Right ventricle myocardium inferior (tissue), 1 donor: ENCODE measurements at regions not wholly inside any gene's neighbourhood (a gene's known extent, or its start where the extent isn't known, plus 50 kb on each side); places are given as distances from the start of the nearest gene placed in this dataset.

Source experiments
- ATAC-seq: fragments of 200-7000 bp; cut with Tn5 transposase; one replicate; pipeline ENCODE4 v1.9.1; 2020; ENCODE audit warnings: mild to moderate bottlenecking, moderate library complexity
- DNase-seq: peaks from one replicate; pipeline ENCODE4 v3.0.0; 2021; ENCODE audit errors: missing footprints
- intact Hi-C: fragments of 100-400 bp; cut with DNase I; formaldehyde crosslinking; loops from one replicate; pipeline ENCODE4 v1.11.0; 2022
- donor health status: DM: no; HTN: yes; CAD: no; lungs with severe emphysema.

DNA sequence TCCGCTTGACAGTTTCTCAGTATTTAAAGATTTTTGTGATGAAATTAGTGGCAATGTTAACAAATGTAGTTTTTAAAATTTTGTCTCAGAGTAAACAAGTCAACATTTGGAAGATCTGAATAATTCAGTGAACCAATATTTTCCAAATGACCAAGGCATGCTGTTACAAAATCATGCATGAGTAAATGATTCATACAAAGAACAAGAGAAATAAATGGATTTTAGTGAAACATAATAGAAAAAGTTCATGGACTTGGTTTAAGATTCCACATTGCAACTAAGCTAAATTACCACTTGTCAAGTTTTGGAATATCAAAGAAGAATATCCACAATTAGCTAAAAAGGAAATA lies 125.7 kb upstream of the SNX19 start:
- DNase-seq (no peak), ATAC-seq (no peak)
- intact Hi-C loops: no loop called here

DNA sequence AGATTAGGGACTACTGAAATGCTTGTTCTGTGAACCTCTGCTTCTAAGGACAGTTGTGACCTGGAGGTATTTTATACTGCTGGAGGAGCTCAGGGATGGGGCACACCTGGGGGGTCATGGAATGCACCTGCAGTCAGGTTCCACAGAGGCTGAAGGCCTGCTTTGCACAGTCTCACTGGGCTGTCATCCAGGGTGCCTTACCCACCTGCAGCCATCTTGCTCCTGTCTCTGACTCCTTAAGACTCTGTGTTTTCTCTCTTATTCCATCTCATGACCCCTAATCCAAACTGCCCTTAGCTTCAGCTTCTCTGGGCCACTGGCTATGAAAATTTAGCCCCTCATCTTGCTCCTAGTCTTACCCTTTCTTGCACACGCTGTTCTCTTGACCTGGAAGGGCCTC lies 127.0 kb upstream of the SNX19 start:
- no peak for DNase-seq
- no peak for ATAC-seq
- intact Hi-C loops: no loop called here

DNA sequence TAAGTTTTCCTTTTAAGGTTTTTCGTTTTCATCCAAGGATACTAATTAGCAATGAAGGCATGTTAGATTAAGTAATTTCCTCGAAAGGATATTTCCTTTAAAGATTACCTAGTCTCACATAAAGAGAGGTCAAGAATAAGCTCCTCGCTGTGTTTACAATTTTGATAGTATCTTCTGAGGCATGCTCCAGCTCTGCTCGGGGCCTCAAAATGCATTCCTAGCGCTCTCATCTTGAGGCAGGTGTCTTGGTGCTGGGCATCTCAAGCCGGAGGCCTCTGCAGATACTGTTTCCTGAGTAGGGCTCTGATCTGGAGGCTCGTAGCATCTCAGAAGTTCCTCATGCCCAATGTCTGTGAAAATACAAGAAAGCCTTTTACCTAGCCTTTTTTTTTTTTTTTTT lies 128.6 kb upstream of the SNX19 start:
- intact Hi-C loops: no loop called here
- no peak for DNase-seq
- no peak for ATAC-seq

DNA sequence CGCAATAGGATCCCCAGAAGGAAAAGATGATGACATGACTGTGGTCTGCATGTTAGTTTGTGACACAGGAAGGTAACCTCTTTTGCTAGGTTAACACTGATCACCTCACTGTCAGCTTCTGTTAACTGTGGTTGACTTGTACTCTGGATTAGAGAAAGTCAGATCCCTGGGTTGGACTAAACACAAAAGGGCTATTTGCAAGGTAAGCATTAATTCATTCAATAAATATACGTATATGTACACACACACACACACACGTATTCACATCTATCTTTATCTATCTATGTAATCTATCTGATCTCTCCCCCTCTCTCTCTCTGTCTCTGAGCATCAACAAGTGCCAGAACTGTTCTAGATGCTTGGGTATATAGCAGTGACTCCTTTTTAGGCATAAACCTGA lies 136.1 kb upstream of the SNX19 start:
- intact Hi-C loops: no loop called here
- ATAC-seq: no peak
- no peak for DNase-seq

DNA sequence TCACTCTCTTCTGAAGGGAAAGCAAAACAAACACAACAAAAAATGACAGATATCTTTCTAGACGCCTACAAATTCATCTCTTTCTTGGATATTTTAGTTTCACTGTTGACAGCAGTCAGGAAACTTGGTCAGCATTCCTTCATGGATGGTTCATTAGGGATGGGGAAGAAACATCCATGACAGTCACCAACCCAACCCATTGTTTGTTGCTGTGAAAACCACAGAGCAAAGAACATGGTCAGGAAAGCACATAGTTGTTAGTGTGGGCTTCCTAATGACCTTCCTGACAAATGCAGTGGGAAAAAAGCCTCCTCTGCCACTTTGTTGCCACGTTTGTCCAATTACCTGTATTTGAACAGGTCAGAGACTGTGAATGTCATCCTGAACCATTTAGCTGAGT lies 139.8 kb upstream of the SNX19 start:
- intact Hi-C loops: no loop called here
- ATAC-seq (no peak), DNase-seq (no peak)

DNA sequence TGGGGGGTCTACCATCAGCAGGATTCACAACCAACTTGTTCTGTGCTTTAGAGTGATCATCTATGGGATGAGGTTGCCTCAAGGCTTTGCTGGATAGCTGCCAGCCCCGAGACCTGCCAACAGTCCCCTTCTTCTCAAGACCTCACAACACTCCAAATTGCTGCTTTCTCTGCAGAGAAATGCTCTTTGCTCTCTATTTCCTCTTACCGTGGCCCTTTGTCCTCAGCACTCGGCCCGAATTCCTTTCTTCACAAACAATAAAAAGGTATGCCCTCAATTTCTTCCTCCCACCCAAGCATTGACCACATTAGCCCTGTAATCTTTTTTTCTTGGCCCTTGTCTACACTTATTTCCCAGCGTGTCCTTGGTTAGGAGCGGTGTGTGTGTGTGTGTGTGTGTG lies 147.4 kb upstream of the SNX19 start:
- intact Hi-C loops: loop anchor here (2.0 to 5.0 kb wide), 3 partner anchors 153 to 611 kb away; no protein-coding TSS in a partner anchor
- ATAC-seq (no peak), DNase-seq (no peak)

DNA sequence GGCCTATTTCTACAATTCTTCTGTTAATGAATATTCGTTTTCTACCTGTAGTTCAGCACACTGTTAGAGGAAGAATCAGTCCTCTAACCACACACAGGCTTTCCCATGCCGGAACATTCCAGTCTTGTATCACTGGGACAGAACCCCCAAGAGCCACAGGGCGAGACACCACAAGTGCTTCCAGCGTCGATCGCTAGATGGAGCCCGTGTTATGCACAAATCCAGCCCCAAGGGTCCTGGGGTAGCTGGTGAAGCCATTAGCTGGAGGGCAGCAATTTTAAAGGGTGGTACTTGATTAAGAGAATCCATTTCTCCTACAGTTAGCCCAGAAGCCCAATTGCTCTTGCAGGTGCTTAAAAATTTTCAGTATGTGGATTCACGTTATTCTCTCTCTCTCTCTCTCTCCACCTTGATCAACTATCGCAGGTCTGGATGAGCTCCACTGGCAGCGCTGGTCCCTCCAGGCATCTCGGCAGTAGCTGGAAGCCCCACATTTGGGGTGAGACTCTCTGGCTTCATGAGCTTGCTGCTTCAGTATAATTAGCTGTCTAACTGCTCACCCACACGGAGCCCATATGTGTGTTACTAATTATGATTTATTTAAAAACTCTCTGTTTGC lies 148.2 kb upstream of the SNX19 start:
- DNase-seq (no peak), ATAC-seq (no peak)
- intact Hi-C loops: loop anchor here (2.0 to 5.0 kb wide), 3 partner anchors 152 to 610 kb away; no protein-coding TSS in a partner anchor

DNA sequence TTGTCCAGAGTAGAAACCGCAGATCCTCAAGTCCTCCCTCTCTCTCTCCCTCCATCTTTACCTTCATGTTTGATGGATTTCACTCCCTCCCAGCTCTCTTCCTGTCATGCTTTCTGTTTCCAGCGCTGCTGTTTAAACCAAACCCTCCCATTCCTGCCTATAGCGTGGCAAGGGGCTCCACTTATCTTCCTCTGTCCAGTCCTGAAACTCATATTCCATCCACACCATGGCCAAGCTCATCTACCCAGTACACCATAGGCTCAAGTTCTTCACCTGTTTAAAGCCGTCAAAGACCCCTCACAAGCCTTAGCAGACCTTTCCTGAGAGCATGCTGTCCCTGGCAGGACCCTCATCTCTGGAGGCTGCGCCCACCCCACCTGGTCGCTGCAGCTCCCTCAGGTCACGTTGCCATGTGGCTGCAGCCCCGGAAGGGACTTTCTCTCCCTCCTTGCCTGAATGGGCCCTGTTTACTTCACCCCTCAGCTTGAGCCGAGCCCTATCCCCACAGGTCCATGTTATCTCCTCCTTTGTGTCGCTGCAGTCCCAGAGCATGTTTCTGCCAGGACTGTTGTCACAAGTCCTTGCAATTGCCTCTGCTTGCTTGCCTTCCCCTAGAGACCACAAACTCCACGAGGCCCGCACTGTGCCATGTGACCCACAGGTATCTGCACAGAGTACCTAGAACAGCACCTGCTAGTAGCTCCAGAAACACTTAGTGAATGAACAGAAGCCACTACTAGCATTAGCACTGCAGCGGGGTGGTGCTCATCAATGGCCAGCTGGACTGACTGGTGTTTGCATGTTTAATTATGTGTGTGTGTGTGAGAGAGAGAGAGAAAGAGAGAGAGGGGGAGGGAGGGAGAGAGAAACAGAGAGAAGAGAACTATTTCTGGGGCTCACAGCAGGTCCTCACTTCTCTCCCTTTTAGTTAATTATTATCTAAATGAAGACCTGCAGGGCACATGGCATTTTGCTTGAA lies 149.4 kb upstream of the SNX19 start:
- intact Hi-C loops: loop anchor here (2.0 to 5.0 kb wide), 3 partner anchors 151 to 609 kb away; no protein-coding TSS in a partner anchor
- ATAC-seq (no peak), DNase-seq (no peak)

DNA sequence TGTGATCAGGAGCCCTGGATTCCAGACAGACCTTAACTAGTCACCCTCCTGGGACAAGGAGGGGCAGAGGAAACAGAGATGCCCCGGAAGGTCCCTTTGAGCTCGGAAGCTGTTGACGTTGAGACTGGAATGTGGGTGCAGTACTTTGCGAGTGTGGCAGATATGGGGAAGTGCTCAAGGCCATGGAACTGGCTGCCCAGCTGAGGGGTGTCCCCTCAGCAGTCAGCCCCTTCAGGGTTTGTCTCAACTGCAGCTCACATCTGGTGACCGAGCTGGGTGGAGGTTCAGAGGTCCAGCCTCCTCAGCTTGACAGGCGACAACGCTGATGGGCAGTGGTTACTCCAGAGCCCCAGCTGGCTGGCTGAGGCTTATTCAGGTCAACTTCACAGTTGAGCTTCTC lies 150.3 kb upstream of the SNX19 start:
- no peak for ATAC-seq
- DNase-seq: no peak
- intact Hi-C loops: loop anchor here (5.0 kb wide), 1 partner anchor 436 kb away; no protein-coding TSS in a partner anchor

DNA sequence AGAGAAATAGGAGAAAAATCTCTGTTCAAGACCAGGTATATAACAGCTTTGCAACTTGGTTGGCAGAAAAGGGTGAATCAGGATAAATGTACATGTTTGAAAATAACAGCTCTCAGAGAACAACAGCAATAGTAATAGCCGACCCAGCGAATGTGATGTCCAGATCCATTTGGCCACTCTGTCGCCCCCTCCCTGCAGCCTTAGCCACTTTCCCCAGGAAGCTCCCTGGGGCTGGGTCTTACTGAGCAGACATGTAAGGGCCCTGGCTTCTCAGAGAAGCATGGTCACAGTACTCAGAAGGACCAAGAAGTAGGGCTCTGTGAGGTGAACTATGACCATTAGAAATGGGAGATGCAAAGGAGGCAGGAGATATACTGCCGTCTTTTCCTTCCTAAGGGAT lies 154.1 kb upstream of the SNX19 start:
- DNase-seq (no peak), ATAC-seq (no peak)
- intact Hi-C loops: no loop called here

DNA sequence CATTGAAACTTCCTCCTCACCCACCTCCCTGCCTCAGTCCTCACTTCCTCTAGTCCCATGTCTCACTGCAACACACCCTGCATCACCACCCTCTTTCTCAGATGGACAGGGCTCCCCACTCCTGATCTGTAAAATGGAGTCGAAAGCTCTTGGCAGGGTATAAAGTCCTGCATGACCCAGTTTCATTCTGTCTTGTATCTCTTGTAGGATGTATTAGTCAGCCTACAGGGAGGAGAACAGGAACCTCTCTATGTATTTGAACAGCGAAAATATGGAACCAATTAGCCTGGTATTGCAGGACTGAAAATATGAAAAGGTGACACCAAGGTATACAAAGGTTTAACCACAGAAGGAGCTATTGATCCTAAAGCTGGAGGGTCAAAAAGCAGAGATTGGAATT lies 156.9 kb upstream of the SNX19 start:
- ATAC-seq (no peak), DNase-seq (no peak)
- intact Hi-C loops: no loop called here

DNA sequence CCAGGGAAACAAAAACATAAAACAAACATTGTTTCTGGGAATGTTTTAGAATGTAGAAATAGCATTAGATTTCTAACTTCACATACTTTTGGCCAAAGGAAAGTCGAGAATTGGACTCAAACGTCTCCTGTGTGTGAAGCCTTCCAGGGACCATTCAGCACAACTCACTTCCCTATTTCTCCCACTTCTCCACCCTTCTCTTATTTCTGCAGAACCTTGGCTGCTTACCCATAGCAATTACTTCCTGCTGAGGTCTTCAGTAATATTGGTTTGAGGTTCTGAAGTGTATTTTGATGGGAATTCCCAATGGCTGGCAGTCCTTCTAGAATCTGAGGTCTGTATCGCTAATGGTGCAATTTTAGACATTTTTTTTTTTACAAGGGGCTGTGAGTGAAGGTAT lies 158.3 kb upstream of the SNX19 start:
- ATAC-seq (no peak), DNase-seq (no peak)
- intact Hi-C loops: no loop called here

DNA sequence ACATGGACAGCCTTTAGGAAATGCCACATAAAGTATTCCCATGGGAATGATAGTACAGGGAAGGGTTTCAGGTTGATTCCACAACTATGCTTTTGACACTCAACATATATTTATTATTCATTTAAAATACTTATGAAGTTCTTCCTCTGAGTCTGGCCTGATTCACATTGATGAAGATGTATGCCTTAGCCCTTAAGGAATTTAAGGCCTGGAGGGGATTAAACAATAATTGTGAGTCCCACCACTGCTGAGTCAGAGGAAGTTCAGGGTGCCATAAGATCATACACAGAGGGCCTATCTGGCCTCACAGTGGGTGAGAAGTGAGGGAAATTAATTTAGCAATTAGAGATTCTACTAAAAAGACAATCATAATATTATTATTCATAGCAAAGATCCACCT lies 161.1 kb upstream of the SNX19 start:
- no peak for DNase-seq
- intact Hi-C loops: no loop called here
- no peak for ATAC-seq

DNA sequence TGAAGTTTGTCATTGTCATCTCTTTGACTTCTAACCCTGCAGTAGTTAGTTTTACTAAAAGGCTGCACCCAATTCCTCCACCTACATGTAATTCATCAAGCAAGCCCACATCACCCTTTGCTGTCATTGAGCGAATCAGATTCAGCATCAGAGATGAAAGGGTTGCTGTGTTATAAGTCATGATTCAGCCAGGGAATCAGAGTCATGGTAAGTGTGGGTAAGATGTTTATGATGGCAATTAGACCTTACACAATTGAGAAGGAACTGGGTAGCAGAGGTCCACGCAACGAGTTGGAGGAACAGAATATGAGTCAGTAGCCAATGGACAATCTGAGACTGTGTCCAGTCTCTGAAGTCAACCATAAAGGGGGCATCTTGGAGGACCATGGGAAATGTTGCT lies 162.8 kb upstream of the SNX19 start:
- no peak for ATAC-seq
- intact Hi-C loops: no loop called here
- DNase-seq: no peak

DNA sequence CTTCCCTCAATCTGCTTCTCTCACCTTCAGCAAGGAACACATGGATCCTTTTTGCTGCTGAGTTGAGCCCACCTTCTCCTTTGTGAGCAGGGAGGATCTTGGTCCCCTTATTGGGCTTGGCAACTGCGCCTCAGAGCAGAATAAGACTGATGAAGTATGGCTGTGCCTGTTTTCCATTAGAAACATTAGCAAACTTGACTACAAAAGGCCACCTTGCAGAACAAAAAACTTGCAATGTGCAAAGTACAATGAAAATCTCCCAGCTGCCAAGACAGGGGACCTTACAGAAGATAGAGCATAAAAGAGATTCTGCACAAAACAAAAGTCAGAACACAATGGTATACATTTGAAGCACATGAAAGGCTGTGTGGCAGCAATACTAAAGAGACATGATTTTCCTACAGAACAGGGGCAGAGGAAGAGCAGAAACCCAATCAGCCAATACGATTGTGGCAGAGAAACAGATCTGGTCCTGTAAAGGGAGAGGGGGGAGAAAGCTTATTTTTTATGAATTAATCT lies 173.5 kb upstream of the SNX19 start:
- intact Hi-C loops: no loop called here
- no peak for DNase-seq
- ATAC-seq: no peak

DNA sequence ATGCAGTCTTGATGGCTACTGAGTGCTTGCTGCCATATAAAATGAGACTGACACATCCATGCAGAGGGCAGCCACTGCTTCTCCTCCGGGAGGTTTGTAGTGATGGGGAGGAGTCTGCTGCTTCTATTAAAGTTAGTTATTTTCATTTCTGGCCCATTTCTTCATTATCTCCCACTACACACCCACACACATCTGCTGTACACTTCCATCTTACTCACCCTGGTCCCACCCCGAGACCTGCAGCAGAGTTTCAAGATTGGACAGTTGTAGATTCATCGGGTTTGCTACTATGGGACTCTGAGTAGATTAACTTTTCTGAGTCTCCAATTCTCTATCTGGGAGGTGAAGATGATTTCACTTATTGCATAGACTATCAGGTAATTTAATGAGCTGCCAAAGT lies 176.2 kb upstream of the SNX19 start:
- DNase-seq (no peak), ATAC-seq (no peak)
- intact Hi-C loops: no loop called here

DNA sequence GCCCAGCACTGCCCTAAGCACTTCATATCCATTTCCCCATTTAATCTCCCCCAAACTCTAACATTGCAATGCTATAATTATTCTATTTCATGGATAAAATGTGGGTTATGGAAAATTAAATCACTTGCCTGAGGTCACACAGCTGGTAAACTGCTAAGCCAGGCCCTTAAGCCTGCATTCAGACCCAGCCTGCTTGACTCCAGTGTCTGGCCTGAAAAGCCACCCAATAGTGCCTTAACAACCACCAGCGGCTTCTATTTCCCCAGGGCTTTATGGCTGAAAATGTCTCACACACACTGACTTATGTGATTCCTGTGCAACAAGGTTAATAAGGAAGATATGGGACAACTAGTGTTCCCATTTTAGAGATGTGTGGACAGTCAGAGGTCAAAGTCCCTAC lies 178.5 kb upstream of the SNX19 start:
- intact Hi-C loops: no loop called here
- DNase-seq (no peak), ATAC-seq (no peak)

DNA sequence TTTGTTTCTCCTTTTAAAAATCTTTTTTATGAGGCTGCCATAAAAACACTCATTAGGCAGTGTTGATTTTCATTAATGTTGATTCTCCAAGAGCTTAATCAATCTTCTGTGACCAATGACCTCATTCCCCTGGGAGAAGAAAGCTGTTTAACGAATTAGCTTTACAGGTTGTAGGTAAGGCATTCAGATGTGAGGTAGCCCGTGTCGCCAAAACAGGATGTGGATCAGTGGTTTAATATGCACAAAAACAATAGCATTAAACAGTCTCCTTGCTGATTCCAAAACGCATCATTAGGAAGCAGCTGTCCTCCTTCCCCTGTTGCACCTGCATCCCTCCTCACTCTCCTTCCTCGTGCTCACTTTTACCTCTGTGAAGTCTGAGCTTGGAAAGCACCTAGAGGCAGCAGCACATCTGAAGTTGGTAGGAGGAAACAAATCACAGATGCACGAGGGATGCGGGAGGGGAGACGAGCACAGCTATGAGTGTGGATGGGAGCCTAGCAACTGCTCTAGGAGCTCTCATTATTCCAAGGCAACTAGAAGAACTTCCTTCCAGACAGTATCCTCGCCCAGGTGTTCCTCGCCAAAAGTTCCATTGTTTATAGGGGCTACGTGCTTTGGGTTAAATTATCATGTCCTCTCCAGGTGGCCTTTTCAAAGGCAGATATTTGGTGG lies 179.4 kb upstream of the SNX19 start:
- ATAC-seq: no peak
- no peak for DNase-seq
- intact Hi-C loops: no loop called here

DNA sequence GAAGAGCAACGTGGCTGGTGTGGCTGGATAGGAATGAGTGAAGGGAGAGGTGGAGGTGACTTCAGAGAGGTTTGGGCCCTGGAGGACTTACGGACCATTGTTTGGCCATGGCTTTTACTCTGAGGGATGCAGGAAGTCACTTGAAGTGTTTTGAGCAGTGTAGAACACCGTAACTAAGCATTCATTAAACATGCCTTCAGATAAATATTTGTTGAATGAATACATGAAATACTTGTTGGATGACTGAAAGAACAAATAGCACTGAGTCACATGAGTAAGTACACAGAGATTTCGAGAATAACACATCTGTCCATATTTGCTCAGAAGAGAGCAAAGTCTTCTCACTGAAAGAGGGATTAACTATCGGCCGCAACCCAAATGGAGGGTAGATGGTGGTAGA lies 182.7 kb upstream of the SNX19 start:
- DNase-seq (no peak), ATAC-seq (no peak)
- intact Hi-C loops: no loop called here

DNA sequence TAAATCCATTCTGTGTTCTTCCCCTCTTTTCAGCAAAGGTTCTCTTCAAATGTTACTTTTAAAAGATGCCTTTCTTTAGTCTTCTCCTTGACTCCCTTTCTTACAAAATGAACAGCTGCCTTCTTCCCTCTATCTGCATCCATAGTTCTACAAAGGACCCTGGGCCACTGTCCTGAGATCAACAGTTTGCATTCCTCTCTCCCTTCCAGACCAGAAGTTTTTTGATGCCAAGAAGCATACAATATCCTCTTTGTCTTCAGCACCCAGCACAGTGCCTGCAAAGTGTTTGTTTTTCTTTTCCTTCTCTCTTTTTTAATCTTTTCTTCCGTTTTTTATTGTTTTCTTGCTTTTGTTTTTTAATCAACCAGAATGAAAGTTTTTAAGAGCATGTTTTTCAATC lies 183.5 kb upstream of the SNX19 start:
- no peak for DNase-seq
- ATAC-seq: no peak
- intact Hi-C loops: no loop called here
